Endothelial cell of umbilical vein (primary cell): ENCODE measurements at regions not wholly inside any gene's neighbourhood (a gene's known extent, or its start where the extent isn't known, plus 50 kb on each side); places are given as distances from the start of the nearest gene placed in this dataset. TPM values are rescaled to one million over a fixed set of nuclear protein-coding genes. Genes with fewer than 3 reads are reported as not detected.

Experiments used
- small RNA-seq: library from RNA; depleted of rRNA; stranded (forward); fragments of <200 nt; gene quantifications from one replicate; pipeline ENCODE3, GENCODE V24; 2012; ENCODE audit warnings: low replicate concordance, low read depth; ENCODE audit not compliant: insufficient read depth, insufficient read length

Small RNAs in the stretch of these regions (small RNA-seq; reads per million reads assigned to genes)
- gene AL049861.1 (not detected), gene RF02271 (not detected), gene RN7SL583P (not detected), gene RNA5SP52 (not detected)
